ENCODE measurements at regions not wholly inside any gene's neighbourhood (a gene's known extent, or its start where the extent isn't known, plus 50 kb on each side); places are given as distances from the start of the nearest gene placed in this dataset.
"Not testable (repeated sequence)": the region's sequence is repeated elsewhere in the genome, so short reads cannot be mapped to it uniquely, and the experiment has no call there.

GRCh38 chr13:111479412-111479811, 159.0 kb downstream of the TEX29 start:
- no peak for DNase-seq

GRCh38 chr13:111480503-111480902, 160.1 kb downstream of the TEX29 start:
- DNase-seq: no peak

- DNase-seq: no peak
These were observed 160.5 kb downstream of the TEX29 start for GRCh38 chr13:111480976-111481375.

DNA sequence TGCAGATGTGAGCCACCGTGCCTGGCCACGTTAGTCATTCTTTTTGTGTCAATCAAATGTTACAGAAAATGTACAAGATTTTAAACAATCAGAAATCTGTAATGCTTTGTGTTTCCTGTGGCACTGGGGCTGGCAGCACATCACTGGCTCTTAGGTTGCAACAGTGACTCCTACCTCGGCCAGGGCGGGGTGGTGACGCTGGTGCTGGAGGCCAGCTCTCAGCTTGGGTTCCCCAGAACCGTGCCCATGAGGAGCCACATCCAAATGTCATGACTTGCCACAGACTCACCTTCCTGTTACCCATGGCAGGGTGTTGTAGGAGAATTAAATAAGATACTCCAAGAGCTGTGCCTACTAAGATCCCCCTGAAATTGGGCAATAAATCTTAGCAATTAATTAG, 161.7 kb downstream of the TEX29 start:
- no peak for DNase-seq

DNA sequence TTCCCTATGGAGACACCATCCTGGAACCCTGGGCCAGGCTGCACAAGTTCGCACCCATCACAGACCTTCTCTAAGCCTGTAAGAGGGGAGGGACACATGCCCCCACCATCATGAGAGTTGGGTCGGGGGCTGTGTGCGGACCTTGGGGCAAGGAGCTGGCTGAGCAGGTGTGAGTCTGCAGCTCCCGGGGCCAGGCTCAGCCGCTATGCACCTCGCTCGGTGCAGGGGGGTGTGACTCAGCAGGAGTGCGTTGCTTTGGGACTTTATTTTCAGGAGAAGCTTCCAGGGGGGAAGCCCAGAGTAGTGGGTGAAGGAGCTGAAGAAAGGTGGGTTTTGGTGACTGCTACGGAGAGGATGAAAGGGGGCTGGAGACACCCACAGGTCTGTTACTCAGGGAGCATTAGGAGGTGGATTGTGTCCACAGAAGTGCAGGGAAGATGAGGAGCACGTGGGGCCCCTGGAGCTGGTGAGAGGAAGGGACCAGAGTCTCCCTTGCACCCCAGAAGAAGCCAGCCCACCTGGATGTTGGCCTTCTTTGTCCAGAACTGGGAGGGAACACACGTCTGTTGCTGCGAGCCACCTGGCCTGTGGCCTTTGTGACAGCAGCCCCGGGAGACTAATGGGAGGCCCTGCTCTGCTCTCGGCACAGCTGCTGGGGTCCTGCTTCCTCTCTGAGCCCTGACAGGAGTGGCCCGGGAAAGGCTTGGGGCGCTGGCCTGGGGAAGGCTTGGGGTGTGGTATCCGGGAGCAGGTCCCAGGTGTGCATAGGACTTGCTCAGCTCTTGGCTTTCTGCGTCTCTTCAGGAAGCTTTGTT, 162.6 kb downstream of the TEX29 start:
- no peak for DNase-seq

DNA sequence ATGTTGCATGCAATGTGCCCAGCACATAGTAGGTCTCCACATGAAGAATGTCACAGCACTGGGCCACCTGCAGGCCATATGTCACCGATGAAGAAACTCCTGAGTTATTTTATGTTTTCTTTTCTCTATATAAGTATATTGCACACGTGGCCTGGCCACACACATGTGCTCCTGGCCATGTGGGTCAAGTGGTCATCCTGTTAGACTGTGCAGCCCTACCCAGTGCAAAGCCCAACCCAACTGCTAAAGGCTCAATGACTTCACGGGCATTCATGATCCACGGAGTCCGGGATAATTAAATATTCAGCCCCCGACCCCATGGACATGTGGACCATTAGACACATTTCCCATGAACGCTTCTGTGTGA, 163.2 kb downstream of the TEX29 start:
- DNase-seq: no peak

- DNase-seq: no peak
These were observed 163.9 kb downstream of the TEX29 start for GRCh38 chr13:111484141-111484925.

GRCh38 chr13:111484959-111485358, 164.5 kb downstream of the TEX29 start:
- no peak for DNase-seq

DNA sequence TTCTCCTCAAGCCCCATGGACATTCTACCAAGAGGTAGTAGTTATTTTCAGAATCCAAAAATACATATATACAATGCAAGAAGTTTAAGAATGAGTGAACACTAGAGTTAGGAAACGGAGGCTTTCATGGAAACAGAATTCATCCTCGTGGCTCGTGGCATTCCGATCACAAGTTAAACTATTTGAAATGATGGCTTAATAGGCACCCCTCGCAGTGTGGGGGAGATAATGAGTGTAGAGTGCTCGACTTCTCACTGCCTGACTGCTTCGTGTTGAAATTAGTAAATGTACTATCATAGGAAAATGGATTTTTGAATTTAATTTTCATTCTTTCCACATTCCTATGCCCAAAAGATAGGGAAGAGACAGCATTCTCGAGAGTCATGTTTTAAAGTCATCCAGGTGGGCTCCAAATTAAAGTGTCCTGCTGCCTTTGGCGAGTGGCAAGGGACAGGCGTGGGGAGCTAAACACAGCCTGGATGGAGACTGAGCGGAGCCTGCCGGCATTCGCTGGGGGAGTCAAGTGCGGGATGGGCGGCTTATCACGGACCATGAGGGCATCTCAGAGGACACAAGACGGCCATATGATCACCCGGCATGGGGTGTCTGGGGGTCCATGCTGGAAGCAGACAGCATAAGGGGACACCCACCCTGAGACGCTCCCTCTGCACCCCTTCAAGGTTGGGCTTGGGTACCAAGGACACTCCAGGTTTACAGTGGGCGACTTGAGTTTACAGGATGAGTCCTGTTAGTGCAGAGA, 165.2 kb downstream of the TEX29 start:
- DNase-seq: no peak

- DNase-seq: no peak
These were observed 165.9 kb downstream of the TEX29 start for GRCh38 chr13:111486331-111486730.

DNA sequence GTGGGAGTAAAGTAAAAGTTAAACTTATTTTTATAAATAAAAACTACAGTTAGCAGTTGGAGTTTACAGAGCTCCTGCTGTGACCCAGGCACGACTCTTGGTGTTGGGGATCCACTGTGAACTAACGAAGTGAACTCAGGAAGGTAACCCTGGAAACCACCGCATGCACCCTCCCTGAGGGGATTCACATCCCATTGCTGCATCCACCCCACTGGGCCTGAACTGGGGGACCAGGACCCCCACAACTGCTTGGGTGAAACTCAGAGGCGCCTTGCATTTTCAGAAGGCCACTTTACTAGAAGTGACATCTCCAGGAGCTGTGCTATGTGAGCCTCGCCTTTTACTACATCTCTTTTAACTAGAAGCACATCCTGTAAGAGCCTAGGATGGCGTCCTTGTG, 166.4 kb downstream of the TEX29 start:
- no peak for DNase-seq

DNA sequence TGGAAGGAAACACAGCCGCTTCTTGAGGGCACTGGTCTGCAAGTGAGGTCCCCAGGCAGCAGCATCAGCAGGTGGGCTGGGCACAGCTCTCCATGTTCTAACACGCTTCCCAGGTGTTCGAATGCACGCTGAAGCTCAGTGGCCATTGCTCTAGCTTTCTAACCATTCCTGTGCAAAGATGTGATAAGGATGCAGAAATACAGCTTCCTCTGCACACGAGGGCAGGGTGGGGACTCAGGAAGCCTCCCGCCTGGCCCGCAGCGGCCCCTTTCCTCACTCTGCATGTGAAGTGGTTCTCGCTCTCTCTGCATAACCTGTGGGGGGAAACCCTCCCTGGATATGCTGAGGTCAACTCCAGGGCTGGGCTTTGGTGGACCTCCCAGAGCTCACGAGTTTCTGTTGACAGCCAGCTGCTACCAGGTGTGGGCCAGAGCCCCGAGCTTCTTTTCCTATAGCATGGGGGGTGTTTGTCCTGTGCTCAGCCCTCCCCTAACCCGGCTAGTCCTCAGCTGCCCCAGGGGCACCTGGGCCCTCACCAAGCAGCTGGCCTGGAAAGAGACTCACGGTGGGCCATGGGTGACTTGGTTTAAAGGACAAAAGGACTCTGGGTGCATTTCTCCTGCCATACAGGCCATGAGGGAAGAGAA, 168.2 kb downstream of the TEX29 start:
- DNase-seq: no peak

DNA sequence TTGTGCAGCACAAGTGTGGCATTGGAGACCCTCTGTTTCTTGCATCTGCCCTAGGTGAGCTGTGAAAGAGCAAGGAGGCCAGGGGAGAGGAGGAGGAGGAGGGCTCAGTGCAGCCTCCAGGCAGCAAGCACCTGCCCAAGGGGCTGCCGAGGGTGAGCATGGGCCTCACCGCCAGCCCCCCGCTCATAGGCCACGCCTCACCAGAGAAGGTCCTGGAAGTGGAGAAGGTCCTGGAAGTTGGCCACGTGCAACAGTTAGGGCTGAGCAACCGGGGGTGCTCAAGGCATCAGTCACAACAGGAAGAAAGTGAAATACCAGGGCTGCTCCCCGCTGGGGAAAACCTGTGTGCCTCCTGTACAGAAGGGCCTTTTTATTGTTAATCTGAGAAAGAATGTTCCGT, 168.9 kb downstream of the TEX29 start:
- no peak for DNase-seq

GRCh38 chr13:111490611-111491010, 170.2 kb downstream of the TEX29 start:
- no peak for DNase-seq

DNA sequence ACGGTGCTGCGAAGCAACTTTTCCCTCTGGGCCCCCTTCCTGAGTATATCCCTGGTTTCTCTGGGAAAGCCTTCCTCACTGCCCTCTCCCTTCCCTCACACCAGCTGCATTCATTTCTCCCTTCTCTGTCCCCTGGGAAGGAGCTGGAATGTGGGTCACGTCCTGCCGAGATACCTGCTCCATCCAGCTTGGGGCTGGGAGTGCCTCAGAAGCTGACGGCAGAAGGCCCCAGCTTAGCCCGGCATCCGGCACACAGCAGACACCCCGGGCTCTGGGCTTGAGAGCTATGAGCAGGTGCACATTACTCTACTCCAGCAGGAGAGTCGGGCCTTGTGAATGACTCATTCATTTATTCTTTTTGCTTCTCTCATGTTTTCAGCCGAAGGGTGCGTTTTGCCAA, 170.6 kb downstream of the TEX29 start:
- no peak for DNase-seq

- DNase-seq: no peak
These were observed 171.2 kb downstream of the TEX29 start for GRCh38 chr13:111491659-111492058.

GRCh38 chr13:111492341-111492950, 172.0 kb downstream of the TEX29 start:
- no peak for DNase-seq

GRCh38 chr13:111492958-111493357, 172.5 kb downstream of the TEX29 start:
- DNase-seq: no peak

GRCh38 chr13:111493468-111493867, 173.0 kb downstream of the TEX29 start:
- no peak for DNase-seq

- DNase-seq: no peak
These were observed 174.2 kb downstream of the TEX29 start for GRCh38 chr13:111494641-111495040.

DNA sequence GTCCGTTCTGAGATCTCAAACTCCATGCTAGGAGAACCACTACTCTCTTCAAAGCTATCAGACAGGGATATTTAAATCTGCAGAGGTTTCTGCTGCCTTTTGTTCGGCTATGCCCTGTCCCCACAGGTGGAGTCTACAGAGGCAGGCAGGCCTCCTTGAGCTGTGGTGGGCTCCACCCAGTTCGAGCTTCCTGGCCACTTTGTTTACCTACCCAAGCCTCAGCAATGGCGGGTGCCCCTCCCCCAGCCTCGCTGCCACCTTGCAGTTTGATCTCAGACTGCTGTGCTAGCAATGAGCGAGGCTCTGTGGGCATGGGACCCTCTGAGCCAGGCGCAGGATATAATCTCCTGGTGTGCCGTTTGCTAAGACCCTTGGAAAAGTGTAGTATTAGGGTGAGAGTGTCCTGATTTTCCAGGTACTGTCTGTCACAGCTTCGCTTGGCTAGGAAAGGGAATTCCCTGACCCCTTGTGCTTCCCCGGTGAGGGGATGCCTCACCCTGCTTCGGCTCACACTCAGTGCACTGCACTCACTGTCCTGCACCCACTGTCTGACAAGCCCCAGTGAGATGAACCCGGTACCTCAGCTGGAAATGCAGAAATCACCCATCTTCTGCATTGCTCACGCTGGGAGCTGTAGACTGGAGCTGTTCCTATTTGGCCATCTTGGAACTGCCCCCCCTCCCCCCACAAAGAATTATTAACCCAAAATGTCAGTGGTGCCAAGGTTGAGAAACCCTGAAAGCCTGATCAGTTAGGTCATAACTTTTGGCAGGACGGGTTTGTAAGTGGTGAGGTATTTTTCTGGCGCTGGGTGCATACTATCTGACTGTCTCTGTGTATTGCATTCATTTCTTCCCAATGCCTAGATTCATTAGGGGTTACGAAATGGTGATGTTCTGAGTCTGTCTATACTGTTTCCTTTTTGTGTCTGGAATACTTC, 181.4 kb downstream of the TEX29 start:
- not testable (repeated sequence) for DNase-seq

Measured in fibroblast of skin of right biceps (primary cell).